B cell (primary cell): ENCODE measurements at regions not wholly inside any gene's neighbourhood (a gene's known extent, or its start where the extent isn't known, plus 50 kb on each side); places are given as distances from the start of the nearest gene placed in this dataset.

Experiments
- EZH2 ChIP-seq: IDR thresholded peaks from 2 replicates; pipeline ENCODE4 v1.6.1; 2012; ENCODE audit warnings: borderline replicate concordance, low read depth, mild to moderate bottlenecking, moderate library complexity, low read length; ENCODE audit not compliant: insufficient read depth, poor library complexity, severe bottlenecking
- TF ChIP-seq, protein P1 (sequence below): fragments of 200-600 bp; IDR thresholded peaks from one replicate; pipeline ENCODE4 v1.8.0; 2022; ENCODE audit warnings: antibody characterized with exemption, mild to moderate bottlenecking

DNA sequence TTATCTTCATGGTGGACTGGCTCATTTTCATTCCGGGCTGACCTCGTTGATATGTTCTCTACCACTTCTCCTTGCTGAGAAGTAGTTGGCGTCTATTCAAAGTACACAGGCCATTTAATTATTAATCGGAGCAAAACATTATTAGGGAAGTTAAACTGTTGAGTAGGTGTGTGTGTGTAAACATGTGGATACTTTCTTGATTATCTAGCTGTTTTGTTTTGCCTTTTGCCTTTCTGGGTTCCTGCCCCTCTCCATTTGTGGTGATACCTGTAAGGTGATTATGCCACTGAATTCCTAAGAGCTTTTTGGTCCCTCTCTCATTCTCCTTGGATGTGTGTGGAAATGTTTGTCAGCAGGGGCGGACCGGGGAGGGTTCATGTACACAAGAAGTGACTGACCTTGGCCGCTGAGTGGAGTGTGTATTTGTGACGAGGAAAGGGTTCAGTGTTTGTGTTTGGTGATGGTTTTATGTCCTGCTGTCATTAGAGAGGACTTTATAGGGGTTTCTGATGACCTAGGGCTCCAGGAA lies 56.6 kb upstream of the PPP2R5A start:
- TF ChIP-seq, protein P1, sequence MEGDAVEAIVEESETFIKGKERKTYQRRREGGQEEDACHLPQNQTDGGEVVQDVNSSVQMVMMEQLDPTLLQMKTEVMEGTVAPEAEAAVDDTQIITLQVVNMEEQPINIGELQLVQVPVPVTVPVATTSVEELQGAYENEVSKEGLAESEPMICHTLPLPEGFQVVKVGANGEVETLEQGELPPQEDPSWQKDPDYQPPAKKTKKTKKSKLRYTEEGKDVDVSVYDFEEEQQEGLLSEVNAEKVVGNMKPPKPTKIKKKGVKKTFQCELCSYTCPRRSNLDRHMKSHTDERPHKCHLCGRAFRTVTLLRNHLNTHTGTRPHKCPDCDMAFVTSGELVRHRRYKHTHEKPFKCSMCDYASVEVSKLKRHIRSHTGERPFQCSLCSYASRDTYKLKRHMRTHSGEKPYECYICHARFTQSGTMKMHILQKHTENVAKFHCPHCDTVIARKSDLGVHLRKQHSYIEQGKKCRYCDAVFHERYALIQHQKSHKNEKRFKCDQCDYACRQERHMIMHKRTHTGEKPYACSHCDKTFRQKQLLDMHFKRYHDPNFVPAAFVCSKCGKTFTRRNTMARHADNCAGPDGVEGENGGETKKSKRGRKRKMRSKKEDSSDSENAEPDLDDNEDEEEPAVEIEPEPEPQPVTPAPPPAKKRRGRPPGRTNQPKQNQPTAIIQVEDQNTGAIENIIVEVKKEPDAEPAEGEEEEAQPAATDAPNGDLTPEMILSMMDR, result no peak
- no peak for TF ChIP-seq EZH2
